Prostate gland (tissue), 2 donors: ENCODE measurements at regions not wholly inside any gene's neighbourhood (a gene's known extent, or its start where the extent isn't known, plus 50 kb on each side); places are given as distances from the start of the nearest gene placed in this dataset.

Source experiments
- POLR2A ChIP-seq: fragments of 450-650 bp; IDR thresholded peaks from one replicate; pipeline ENCODE4 v1.6.1; 2016; ENCODE audit warnings: antibody characterized with exemption, mild to moderate bottlenecking
- POLR2AphosphoS5 ChIP-seq: sonication (generic); formaldehyde crosslinking; IDR thresholded peaks from one replicate; pipeline ENCODE4 v1.6.1; 2017; ENCODE audit warnings: antibody characterized with exemption
- TF ChIP-seq, protein P1 (sequence below), 4 experiments: fragments of 200-600 bp in 2 of 4; fragments of 450-650 bp in 2 of 4; sonication (generic) in 2 of 4; IDR thresholded peaks; 1 replicate in 3 of 4; 2 replicates in 1 of 4; pipeline ENCODE4 v1.5.1; 2016 to 2019; ENCODE audit warnings: antibody characterized with exemption in 4 of 4, mild to moderate bottlenecking in 2 of 4, moderate library complexity in 2 of 4

DNA sequence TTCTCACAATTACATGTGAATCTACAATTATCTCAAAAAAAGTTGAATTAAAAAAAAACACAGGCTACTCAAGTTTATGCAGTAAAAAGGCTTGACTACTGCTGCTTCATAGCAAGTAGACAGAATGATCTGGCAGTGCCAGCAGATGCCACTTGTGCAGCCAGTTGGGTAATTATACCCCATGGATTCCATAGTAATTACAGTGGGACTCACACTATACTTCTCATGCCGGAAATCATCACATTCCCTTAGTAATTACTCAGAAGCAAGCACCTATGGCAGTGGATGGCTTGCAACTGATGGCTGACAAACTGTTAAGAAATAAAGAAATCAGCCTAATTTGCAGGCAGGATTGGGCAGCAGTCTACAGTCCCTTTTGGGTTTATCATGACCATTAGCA, 463.2 kb upstream of the KLF4 start:
- no peak for TF ChIP-seq POLR2AphosphoS5
- no peak for TF ChIP-seq POLR2A
- TF ChIP-seq, protein P1, sequence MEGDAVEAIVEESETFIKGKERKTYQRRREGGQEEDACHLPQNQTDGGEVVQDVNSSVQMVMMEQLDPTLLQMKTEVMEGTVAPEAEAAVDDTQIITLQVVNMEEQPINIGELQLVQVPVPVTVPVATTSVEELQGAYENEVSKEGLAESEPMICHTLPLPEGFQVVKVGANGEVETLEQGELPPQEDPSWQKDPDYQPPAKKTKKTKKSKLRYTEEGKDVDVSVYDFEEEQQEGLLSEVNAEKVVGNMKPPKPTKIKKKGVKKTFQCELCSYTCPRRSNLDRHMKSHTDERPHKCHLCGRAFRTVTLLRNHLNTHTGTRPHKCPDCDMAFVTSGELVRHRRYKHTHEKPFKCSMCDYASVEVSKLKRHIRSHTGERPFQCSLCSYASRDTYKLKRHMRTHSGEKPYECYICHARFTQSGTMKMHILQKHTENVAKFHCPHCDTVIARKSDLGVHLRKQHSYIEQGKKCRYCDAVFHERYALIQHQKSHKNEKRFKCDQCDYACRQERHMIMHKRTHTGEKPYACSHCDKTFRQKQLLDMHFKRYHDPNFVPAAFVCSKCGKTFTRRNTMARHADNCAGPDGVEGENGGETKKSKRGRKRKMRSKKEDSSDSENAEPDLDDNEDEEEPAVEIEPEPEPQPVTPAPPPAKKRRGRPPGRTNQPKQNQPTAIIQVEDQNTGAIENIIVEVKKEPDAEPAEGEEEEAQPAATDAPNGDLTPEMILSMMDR (IDR thresholded peaks at IDR 0.05): no peak
